GM06990 (cell line): ENCODE measurements at regions not wholly inside any gene's neighbourhood (a gene's known extent, or its start where the extent isn't known, plus 50 kb on each side); places are given as distances from the start of the nearest gene placed in this dataset.

Experiments used
- DNase-seq: peaks from one replicate; pipeline ENCODE4 v3.0.0-alpha.2; 2011; ENCODE audit not compliant: insufficient read length; ENCODE audit errors: extremely low read depth
- H3K27me3 ChIP-seq: replicated peaks from 2 replicates; pipeline ENCODE4 v1.6.0; 2011; ENCODE audit warnings: low read length; ENCODE audit not compliant: control insufficient read depth, insufficient read depth
- H3K36me3 ChIP-seq: 2 replicates; pipeline ENCODE4 v1.5.1; 2011; ENCODE audit warnings: low read length; ENCODE audit not compliant: control insufficient read depth, insufficient read depth
- H3K4me3 ChIP-seq: replicated peaks from 2 replicates; pipeline ENCODE4 v1.5.1; 2011; ENCODE audit warnings: low read depth, mild to moderate bottlenecking, control low read depth, low read length
- TF ChIP-seq, protein P1 (sequence below): IDR thresholded peaks from 2 replicates; pipeline ENCODE4 v1.5.1; 2011; ENCODE audit warnings: low read length, control low read depth, mild to moderate bottlenecking, inconsistent platforms; ENCODE audit not compliant: insufficient read depth, poor library complexity, severe bottlenecking

DNA sequence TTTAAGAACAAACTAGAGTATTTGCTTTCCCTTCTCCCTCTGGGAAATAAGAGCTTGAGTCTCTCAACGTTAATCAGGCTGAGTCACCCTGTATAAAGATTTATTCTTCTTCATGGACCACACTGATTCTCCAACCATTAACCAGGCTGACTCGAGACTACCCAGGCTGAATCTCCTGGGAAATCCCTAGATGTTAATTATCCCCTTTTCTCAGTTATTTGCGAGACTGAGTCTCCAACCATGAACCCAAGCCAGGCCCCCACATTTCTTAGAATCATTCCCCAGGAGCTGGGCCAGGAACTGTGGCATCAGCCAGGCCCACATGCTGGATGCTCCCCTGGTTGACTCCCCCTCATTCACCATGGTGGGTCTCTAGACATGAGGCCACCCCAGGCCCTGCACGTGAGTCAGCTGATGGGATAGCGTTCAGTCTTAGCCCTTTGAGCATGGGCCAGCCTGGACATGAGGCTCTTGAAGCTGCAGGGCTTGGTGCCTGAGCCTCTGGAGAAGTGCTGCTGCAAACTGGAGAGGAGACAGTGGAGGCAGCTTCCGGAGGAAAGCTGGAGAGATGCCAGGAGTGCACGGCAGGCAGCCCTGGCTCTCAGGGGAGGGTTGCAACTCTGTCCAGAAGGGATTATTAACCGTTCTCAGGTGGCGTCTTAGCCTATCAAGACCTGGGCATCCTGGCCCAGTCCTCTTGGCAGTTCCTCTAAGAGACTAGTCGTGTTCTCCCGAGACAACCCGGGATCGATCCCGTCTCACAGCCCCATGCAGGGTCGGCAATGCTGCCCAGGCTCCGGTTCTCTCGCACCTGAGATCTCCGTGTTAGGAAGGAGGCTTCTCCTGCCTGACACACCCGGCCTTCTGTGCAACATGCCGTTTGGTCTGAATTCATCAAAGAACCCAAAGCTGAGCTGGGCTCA lies 296.6 kb downstream of the ADGRD1 start:
- no peaks in the 10 kb centered on the region for H3K36me3 ChIP-seq
- H3K4me3 ChIP-seq: no peak overlapping the region
- DNase-seq: no peak
- TF ChIP-seq, protein P1, sequence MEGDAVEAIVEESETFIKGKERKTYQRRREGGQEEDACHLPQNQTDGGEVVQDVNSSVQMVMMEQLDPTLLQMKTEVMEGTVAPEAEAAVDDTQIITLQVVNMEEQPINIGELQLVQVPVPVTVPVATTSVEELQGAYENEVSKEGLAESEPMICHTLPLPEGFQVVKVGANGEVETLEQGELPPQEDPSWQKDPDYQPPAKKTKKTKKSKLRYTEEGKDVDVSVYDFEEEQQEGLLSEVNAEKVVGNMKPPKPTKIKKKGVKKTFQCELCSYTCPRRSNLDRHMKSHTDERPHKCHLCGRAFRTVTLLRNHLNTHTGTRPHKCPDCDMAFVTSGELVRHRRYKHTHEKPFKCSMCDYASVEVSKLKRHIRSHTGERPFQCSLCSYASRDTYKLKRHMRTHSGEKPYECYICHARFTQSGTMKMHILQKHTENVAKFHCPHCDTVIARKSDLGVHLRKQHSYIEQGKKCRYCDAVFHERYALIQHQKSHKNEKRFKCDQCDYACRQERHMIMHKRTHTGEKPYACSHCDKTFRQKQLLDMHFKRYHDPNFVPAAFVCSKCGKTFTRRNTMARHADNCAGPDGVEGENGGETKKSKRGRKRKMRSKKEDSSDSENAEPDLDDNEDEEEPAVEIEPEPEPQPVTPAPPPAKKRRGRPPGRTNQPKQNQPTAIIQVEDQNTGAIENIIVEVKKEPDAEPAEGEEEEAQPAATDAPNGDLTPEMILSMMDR: no peak
- no peaks in the 10 kb centered on the region; the same call in none of the 2 replicates for H3K27me3 ChIP-seq

DNA sequence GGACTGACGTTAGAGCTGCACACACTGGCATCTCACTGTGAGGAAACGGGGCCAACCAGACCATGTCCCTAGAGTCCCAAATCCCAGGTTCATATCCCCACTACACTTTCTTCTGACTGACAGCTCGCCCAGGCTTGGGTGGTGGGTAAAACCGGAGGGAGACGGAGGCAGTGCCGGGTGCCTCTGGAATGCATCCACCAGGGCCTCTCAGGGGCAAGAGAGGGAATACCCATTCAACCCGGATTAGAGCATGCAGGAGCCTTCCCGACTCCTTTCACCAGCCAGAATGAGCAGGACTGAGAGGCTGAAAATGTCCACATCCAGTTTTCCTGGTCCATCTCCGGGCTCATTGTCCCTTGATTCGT lies 297.2 kb downstream of the ADGRD1 start:
- Histone ChIP-seq H3K36me3 (no peaks in the 10 kb centered on the region), H3K4me3 (no peak overlapping the region), H3K27me3 (no peaks in the 10 kb centered on the region; the same call in none of the 2 replicates)
- TF ChIP-seq, protein P1: no peak
- no peak for DNase-seq

DNA sequence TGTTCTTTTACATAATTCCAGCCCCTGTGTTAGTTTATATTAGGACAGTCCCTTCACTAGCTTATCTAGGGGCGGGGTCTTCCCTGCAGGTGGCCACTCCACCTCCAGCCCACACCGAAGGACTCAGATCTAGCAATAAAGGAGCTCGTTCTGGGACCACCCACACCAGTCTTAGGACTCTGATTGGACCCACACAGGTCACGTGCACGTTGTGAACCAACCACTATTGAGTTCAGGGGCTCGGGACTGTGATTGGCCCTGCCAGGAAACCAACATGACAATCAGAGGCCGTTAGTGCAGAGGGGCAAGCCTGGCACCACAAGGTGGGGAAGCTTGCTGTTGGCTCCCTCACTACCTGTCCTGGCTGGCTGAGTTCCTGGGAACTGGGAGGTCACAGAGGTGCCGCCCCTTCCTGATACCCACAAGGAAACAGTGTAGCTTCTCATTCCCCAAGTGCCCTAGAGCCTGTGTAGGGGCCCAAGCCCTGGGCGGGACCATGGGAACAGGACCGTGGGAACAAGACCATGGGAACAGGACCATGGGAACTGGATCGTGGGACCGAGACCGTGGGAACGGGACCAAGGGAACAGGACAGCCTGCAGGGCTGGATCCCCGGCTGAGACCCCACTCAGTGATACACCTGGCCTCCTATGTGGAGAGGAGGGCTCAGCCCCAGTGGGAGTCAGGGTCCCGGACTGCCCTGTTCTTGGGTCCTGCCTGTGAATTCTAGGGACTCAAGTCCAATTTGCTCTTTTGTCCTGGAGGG lies 297.8 kb downstream of the ADGRD1 start:
- Histone ChIP-seq H3K36me3 (no peaks in the 10 kb centered on the region), H3K27me3 (no peaks in the 10 kb centered on the region; the same call in none of the 2 replicates), H3K4me3 (no peak overlapping the region)
- TF ChIP-seq, protein P1: no peak
- no peak for DNase-seq

DNA sequence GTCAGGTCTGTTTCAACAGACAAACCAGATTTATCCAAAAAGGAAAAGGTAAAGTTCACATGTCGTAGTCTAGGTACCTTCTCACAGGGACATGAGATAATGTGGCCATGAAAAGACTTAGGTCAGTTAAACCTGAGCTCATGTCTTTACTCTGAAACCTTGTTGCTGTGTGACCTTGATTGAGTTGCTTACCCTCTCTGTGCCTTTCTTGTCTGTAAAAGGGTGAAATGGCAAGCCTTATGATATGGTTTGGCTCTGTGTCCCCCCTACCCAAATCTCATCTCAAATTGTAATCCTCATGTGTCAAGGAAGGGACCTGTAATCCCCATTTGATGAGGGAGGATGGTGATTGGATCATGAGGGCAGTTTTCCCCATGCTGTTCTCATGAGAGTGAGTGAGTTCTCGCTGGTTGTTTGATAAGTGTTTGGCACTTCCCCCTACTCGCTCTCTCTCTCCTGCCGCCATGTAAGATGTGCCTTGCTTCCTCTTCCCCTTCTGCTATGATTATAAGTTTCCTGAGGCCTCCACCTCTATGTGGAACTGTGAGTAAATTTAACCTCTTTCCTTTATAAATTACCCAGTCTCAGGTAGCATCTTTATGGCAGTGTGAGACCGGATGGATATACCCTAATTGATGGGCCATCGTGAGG lies 299.8 kb downstream of the ADGRD1 start:
- no peaks in the 10 kb centered on the region for H3K36me3 ChIP-seq
- H3K27me3 ChIP-seq: no peaks in the 10 kb centered on the region; the same call in 1 of the 2 replicates
- H3K4me3 ChIP-seq: no peak overlapping the region
- DNase-seq: no peak
- TF ChIP-seq, protein P1: no peak

DNA sequence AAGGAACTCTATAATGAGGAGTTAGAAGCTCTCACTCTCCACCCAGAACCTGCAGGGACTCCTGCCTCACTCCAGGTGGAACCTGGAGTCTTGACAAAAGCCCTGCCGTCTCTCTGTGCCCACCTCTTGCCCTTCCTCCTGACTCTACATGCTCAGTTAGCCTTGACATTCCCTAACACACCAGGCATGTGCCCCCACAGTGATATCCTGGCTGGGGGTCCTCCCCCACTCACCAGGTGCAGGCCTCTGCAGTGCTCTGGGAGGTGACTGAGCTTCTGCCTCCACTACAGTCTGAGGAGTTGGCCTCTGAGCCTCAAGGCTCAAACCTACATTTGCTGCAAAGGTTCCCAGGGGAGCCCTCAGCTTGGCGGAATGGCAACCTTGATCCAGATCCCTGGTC lies 300.7 kb downstream of the ADGRD1 start:
- Histone ChIP-seq H3K4me3 (no peak overlapping the region), H3K27me3 (no peaks in the 10 kb centered on the region; the same call in 1 of the 2 replicates), H3K36me3 (no peaks in the 10 kb centered on the region)
- no peak for DNase-seq
- TF ChIP-seq, protein P1: no peak
